DMS79 (cell line): ENCODE measurements at regions not wholly inside any gene's neighbourhood (a gene's known extent, or its start where the extent isn't known, plus 50 kb on each side); places are given as distances from the start of the nearest gene placed in this dataset.

Source experiments
- DNase-seq: peaks from one replicate; lab custom pipeline; 2025; lab: John Stamatoyannopoulos, UW

DNA sequence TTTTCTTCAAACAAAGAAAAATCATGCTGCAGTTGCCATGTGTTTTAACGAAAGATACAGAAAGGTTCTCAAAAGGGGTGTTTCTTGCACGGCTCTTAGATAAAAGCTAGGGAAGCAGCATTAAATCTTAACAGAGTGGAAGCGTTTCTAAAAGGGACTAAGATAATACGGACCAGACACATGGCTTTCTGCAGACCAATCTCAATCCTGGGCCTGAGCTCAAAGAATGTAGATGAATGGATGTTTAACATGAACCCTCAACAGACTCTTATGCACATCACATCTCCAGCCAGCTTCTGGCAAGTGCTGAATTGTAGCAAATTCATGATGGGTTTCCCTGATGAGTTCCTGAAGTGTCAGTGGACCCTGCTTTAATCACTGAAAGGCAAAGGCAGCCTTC, 80.2 kb upstream of the COX10 start:
- DNase-seq, result no peak

DNA sequence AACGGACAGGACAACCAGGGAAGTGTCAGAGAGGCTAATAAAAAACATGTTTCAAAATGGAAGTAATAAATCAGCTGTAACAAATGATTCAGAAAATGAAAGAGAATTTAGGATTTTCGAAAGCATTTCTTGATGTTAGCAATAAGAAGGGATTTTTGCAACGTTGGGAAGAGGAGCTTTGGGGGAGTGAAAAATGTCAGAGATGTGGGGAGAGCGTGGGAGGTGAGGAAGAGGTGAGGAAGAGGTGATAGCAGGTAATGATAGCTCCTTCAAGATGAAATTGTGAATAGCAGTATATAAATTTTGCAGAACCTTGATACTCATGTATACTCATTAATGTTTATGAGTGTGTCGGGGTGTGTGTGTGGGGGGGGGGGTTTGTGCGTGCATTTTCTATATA, 76.2 kb upstream of the COX10 start:
- DNase-seq, result no peak

DNA sequence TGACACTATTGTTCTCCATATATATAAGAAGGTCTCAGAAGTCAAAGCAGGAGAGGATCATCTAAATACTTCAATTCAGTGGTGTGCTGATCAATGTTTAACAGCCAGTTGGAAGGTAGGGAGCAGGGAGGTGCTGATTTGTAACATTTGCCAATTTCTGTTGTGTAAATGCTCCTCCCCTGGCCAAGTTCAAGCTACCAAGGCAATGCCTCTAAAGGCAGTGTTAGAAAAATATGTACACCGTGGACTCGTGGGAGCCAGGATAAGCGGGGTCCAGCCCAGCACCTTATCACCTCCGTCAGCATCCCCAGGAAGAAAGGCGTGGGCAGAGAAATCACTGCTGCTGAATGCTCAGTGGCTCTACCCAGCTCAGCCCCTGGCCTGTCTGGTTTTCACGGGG, 75.3 kb upstream of the COX10 start:
- no peak for DNase-seq

DNA sequence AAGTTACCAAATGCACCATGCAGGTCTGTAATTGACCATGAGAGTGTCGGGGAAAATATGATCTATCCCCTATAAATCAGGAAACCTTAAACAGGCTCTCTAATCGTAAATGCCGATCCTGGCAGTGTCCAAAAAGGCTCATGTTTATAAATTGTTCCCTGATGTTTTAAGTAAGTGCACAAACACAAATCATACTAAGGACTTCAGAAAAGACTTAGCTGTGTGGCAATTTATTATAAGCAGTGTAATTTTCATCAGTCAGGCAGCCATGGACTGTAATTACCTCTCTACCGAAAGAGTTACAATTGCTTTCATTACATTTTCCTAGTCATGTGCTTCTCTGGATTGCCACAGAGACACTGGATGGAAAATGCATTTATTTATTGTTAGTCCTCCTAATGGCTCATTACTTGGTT, 73.4 kb upstream of the COX10 start:
- no peak for DNase-seq

DNA sequence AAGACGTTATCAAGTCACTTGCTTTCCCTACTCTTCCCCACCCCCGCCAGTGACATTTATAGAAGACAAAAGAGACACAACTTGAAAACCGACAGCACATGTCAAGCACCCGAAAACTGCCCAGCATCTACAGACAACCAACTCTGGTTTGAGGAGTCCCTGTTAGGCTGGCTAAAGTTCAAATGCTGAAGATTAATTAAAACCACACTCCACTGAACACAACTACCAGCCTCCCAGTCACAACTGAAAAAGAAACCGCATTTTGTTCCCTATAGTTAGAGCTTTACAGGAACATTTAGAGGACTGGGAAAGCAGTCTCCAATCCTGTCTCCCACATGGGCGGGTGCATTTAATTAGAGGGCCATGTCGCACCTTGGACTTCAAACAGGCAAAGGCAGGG, 73.0 kb upstream of the COX10 start:
- DNase-seq, result no peak

DNA sequence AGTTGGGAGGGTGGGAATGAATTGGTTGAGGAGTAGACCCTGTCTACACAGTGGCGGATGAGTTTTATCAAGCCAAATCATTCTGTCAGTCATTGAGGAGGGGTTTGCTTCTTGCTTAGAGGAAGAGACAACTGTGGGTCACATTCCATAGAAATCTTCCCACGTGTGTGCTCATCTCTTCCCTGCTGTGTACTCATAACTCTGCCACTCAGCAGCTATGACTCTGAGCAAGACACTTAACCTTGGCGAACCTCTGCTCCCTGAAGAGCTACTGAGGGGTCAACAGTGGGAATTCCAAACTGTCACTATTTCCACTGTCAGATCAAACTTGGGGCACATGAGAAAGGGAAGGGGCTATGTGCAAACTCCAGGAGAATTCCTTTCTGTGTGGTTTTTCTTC, 72.6 kb upstream of the COX10 start:
- DNase-seq, result no peak

DNA sequence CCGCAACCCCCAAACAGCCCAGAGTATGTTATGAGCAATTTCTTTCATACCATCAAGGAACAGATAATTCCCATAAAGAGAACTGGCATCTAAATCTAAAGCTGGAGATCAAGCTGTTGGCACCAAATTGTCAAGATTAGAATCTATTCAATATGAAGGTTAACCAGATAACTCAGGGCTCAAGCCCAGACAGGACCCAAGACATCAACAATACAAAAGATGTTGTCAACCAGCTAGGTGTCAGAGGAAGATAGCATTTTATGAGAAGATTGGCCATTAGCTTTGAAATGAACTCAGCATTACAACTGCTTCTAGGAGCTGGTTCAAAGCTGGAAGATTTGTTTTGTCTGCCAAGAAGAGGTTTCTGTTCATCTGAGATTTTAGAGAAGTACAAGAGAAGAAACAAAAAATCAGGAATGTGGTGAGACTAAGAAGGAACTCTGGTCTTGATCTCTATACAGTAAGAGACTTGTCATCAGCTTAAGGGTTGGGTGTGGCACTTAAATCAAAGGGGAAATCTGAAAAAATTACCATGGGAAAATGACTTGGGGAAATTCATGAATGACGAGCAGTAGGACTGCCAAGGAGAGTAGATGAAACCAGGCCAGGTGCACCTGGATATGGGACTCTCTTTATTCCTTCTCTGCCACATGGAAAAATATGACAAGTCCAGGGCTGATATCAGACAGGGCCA, 64.2 kb upstream of the COX10 start:
- no peak for DNase-seq

DNA sequence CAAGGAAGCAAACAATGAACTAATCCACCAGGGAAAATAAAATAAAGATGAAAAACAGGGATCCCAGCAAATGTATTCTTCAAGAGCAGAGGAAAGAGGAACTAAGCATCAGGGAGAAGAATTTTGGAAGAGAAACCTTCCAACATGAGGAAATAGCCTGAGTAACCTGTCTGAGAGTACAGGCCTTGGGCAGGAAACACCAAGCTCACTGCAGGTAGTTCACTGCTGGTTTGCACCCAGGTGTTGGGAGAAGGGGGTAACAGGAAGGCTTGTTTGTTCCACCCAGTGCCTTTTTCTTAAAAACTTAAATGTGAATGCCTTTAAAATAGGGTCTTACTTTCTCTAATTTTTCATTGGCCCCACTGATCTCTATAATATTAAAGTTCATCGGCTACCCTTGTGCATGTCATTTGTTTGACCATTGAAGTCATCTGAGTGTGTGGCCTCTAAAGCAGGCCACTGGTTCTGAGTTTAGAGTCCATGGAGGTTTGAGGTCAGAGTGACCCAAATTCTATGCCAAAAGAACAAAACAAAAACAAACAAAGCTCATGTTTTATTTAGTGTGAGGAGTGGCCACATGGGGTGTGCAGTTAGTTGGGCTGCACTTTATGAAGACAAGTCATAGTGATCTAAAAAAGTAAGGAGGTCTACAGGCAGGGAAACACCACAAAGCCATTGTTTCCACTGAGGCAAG, 62.9 kb upstream of the COX10 start:
- no peak for DNase-seq

DNA sequence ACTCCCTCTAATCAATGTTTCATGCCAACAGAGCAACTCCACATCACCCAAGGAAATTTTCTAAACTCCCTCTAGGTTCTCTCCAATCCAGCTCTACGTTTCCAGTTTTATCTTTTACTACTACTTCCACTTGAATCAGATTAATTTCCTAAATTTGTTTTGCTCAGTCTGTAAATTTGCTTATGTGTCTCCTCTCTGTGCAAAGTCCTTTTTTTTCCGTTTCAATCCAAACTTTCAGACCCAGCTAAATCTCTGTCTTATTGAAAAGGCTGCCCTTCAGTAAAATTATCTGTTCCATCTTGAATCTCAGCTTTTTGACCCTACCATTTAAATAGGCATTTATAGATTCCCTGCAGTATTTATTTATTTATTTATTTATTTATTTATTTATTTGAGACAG, 61.4 kb upstream of the COX10 start:
- DNase-seq, result no peak

DNA sequence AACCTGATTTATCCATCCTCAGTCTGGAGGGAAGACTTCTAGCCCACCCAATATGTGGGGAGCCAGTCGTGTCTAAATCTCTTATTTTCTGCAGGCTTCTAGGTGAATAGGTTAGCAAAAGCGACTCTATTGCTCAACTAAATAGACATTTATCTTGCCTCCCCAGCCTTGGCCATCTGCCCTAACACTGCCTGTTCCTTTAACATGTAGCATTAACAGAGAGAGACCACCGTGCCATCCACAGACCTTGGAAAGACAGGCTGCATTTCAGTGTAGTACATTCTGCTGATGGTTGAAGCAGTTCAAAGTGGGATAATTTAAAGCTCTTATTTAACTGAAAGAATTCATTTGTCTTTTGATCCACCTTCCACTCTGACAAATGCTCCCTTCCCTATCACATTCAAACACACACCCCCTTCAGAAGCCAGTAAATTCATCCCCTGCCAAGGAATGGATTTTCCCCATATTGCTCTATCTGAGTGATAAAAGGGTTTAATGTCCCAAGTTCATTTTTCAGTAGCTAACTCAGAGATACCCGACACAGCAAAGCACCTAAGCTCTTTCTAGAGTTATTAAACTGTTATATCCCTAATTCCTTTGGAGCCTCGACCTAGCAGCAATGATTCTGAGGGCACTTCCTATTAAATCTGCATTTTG, 58.1 kb upstream of the COX10 start:
- DNase-seq, result no peak

DNA sequence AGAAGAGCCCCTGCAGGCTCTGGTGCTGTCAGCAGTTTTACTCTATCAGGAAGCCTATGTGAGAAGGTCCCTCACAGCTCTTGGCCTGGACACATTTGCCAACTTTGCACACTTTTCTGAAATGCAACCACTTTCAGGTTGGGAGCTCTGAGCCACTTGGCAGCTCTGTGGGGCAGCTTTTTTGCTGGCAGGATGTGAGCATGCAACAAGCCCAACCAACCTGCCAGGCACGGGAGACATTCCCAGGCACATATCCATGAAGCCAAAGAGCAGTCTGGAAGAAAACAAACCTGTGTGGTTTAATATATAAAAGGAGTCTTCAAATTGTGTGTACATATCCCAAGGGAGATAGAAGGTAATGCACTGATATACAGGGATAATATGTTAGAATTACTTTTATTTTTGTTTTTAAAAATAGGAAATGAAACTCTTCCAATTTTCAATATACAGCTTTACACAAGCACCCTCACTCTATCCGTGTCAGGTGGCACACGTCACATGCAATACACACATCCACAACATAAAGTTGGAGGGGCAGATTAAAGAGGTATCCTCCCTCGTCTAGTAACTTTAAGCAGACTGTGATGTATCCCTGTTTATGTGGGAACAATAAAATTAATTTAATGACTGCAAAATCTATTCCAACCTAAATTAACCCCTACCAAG, 57.4 kb upstream of the COX10 start:
- DNase-seq, result no peak

DNA sequence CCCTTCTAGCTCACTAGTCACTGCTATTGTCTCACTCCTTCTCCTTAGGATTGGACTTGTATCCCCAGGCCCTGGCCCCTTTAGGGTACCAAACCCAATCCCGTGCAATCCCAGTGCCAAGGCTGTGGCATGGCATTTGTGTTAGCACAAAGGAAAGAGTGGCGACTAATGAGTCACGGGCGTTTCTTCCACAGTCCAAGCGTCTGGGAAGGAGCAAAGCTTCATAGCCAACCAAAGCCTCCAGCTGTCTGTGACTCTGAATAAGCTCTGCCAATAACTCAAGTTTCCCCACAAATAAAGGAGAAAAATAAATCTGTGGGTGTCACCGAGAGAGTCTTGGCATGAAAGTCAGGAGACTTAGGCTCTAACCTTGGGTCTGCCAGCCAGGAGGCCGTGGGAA, 54.6 kb upstream of the COX10 start:
- DNase-seq, result no peak

DNA sequence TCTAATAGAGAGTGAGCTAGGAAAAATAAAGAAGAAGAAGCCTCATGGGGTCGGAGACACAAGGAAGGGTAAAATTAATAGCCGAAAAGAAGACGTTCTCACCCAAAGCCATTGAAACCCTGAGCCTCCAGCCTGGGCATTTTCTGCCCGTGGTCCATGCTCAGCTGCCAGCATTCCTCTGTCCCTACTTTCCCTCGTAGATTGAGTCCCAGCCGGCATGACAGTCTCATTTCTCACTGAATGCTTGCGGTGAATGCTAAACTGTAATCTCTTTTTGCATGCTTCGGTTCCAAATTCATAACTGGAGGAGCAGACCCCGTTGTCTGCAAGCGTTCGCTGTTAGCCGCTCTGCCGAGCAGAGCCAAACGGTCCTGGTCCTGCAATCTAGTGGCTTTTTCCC, 54.0 kb upstream of the COX10 start:
- no peak for DNase-seq

DNA sequence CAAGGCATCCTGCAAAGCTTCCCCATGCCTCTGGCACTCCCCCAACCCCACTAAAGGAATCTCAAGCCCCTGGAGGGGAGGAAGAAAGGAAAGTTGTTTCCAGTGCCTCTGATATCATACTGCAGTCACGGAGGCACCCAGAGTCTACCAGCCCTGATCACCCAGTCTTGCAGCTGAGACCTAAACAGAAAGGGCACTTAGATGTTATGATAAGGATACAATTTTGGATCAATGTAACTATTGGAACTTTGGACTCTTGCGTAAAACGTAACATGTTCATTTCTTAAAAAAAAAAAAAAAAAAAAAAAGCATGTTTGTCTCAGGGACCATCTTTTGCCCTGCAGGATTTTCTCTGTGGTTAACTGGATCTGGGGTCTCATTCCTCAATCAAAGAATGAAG, 52.4 kb upstream of the COX10 start:
- no peak for DNase-seq

DNA sequence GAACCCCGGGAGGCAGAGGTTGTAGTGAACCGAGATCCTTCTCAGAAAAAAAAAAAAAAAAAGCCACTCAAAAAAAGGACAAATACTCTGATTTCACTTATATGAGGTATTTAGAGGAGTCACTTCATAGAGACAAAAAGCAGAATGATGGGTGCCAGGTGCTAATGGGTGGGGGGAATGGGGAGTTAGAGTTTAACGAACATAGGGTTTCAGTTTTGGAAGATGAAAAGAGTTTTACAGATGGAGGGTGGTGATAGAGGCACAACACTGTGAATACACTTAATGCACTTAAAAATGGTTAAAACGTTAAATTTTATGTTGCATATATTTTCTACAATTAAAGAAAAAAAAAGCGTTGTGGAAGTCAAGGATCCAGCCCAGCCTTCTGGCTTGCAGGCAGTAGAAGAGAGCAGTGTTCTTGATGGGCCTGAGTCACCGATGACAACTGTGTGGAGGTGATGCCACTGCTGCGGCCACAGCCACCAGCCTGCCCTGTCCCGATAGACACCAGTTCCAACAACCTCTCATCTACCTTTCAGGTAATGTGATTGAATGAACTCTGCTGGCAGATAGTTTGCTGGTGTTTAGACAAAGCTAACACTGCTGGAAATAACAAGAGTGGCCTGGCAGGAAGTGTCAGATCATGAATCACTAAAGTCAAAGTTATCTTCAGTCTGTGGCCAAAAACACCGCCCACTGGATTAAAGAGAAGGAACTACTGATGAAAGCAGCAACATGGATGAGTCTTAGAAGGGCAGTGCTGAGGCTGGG, 49.9 kb upstream of the COX10 start:
- no peak for DNase-seq
